ENCODE measurements at regions not wholly inside any gene's neighbourhood (a gene's known extent, or its start where the extent isn't known, plus 50 kb on each side); places are given as distances from the start of the nearest gene placed in this dataset.

DNA sequence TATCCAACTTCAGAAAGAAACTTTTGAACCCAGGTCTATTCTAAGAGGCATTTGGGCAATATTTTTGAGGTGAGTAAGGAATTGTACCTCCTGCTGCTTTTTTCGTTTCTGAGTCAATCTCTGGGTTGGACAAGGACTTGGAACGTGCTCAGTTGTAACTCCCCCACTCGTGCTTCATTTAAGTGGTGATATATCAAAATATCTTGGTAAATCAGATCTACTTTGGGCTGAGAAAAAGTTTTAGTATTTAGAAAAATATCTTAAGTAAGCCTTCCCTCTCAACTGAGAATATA is 728.9 kb downstream of the EFNB2 start:
- H3K4me3 ChIP-seq (ENCODE audit: low read length) = no peak overlapping the region
- ATAC-seq (no peak), DNase-seq (no peak)
- H3K4me1 Mint-ChIP-seq = no peaks in the 10 kb centered on the region
- intact Hi-C loops (cut with micrococcal nuclease) = no loop called here
- peaks cover 0 to 22% (median 0%) of the 10 kb centered on the region in 11 donors for H3K9me3 Mint-ChIP-seq
- H3K27me3 ChIP-seq (ENCODE audit: control insufficient read depth in 2 of 2, insufficient read depth in 2 of 2, low read length in 2 of 2) = no peaks in the 10 kb centered on the region
- no peaks in the 10 kb centered on the region for H3K36me3 ChIP-seq (ENCODE audit: control insufficient read depth in 2 of 3, insufficient read depth in 3 of 3, low read length in 3 of 3)
- ChIA-PET POLR2A (no interaction called here), CTCF (no interaction called here)
- no peak overlapping the region for H3K4me3 Mint-ChIP-seq
- H3K9me3 ChIP-seq (ENCODE audit: control insufficient read depth in 2 of 3, low read length in 3 of 3) = no peaks in the 10 kb centered on the region
- H3K27ac Mint-ChIP-seq = no peak overlapping the region
- peaks cover 0 to 9% (median 0%) of the 10 kb centered on the region in 5 donors for H3K27me3 Mint-ChIP-seq
- no peak overlapping the region for H3K27ac ChIP-seq (ENCODE audit: low read depth, low read length)
- H3K36me3 Mint-ChIP-seq = no peaks in the 10 kb centered on the region
- H3K4me1 ChIP-seq (ENCODE audit: control insufficient read depth in 2 of 2, insufficient read depth in 2 of 2, low read length in 2 of 2) = no peaks in the 10 kb centered on the region

- POLR2A ChIA-PET = no interaction called here
These were observed 729.4 kb downstream of the EFNB2 start for GRCh38 chr13:105805892-105806627.

DNA sequence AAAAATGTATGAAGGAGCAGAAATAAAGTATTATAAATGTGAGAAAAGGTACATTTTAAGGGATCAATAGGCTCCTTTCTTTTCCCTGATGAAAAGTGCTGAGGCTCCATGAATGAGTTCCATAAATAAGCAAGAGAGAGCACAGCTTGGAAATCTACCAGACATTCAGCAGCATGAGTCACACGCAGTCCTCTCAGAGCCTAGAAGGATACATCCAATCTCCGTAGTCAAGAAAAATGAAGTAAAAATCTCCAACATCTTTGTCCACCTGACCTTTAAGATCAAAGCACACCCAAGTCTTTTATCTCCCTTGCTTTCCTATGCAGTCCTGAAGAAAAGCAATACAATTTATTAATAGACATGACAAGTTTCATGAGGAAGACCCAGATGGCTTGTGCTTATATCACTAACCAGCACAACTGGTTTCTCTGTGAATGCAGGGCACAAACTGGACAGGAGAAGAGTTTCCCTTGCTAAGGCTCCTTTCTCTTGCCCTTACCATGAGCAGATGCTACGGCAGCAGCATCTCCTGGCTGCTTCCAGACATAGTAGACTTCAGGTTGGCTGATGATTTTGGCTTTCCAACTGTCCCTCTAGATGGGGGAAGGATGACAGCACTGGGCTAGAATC is 730.8 kb downstream of the EFNB2 start:
- no peak overlapping the region for H3K27ac Mint-ChIP-seq
- H3K9me3 Mint-ChIP-seq = peaks cover 0 to 12% (median 0%) of the 10 kb centered on the region in 11 donors
- H3K4me1 Mint-ChIP-seq = no peaks in the 10 kb centered on the region
- ATAC-seq (no peak), DNase-seq (no peak)
- POLR2A ChIA-PET = no interaction called here
- H3K9me3 ChIP-seq (ENCODE audit: control insufficient read depth in 2 of 3, low read length in 3 of 3) = no peaks in the 10 kb centered on the region
- H3K4me3 Mint-ChIP-seq = no peak overlapping the region
- intact Hi-C loops (cut with micrococcal nuclease) = no loop called here
- no peaks in the 10 kb centered on the region for H3K4me1 ChIP-seq (ENCODE audit: control insufficient read depth in 2 of 2, insufficient read depth in 2 of 2, low read length in 2 of 2)
- no peak overlapping the region for H3K27ac ChIP-seq (ENCODE audit: low read depth, low read length)
- H3K36me3 Mint-ChIP-seq = no peaks in the 10 kb centered on the region
- H3K27me3 ChIP-seq (ENCODE audit: control insufficient read depth in 2 of 2, insufficient read depth in 2 of 2, low read length in 2 of 2) = no peaks in the 10 kb centered on the region
- H3K27me3 Mint-ChIP-seq = peaks cover 0 to 9% (median 0%) of the 10 kb centered on the region in 5 donors
- H3K4me3 ChIP-seq (ENCODE audit: low read length) = no peak overlapping the region
- H3K36me3 ChIP-seq (ENCODE audit: control insufficient read depth in 2 of 3, insufficient read depth in 3 of 3, low read length in 3 of 3) = no peaks in the 10 kb centered on the region
- CTCF ChIA-PET = no interaction called here

More at GRCh38 chr13:105805892-105806627, 729.4 kb downstream of the EFNB2 start:
- intact Hi-C loops (cut with micrococcal nuclease) = no loop called here
- Histone ChIP-seq H3K27me3 (ENCODE audit: control insufficient read depth in 2 of 2, insufficient read depth in 2 of 2, low read length in 2 of 2) (no peaks in the 10 kb centered on the region), H3K4me1 (ENCODE audit: control insufficient read depth in 2 of 2, insufficient read depth in 2 of 2, low read length in 2 of 2) (no peaks in the 10 kb centered on the region), H3K27ac (ENCODE audit: low read depth, low read length) (no peak overlapping the region), H3K9me3 (ENCODE audit: control insufficient read depth in 2 of 3, low read length in 3 of 3) (no peaks in the 10 kb centered on the region), H3K4me3 (ENCODE audit: low read length) (no peak overlapping the region), H3K36me3 (ENCODE audit: control insufficient read depth in 2 of 3, insufficient read depth in 3 of 3, low read length in 3 of 3) (no peaks in the 10 kb centered on the region)
- Mint-ChIP-seq H3K4me1 (no peaks in the 10 kb centered on the region), H3K36me3 (no peaks in the 10 kb centered on the region), H3K27ac (no peak overlapping the region), H3K9me3 (peaks cover 0 to 18% (median 0%) of the 10 kb centered on the region in 11 donors), H3K4me3 (no peak overlapping the region), H3K27me3 (peaks cover 0 to 9% (median 0%) of the 10 kb centered on the region in 5 donors)
- DNase-seq (no peak), ATAC-seq (no peak)
- CTCF ChIA-PET = no interaction called here

GRCh38 chr13:105799155-105799554 is 736.3 kb downstream of the EFNB2 start:
- ATAC-seq = no peak
- peaks cover 0 to 12% (median 0%) of the 10 kb centered on the region in 11 donors for H3K9me3 Mint-ChIP-seq
- Histone ChIP-seq H3K27ac (ENCODE audit: low read depth, low read length) (no peak overlapping the region), H3K4me3 (ENCODE audit: low read length) (no peak overlapping the region), H3K9me3 (ENCODE audit: control insufficient read depth in 2 of 3, low read length in 3 of 3) (no peaks in the 10 kb centered on the region), H3K36me3 (ENCODE audit: control insufficient read depth in 2 of 3, insufficient read depth in 3 of 3, low read length in 3 of 3) (no peaks in the 10 kb centered on the region), H3K27me3 (ENCODE audit: control insufficient read depth in 2 of 2, insufficient read depth in 2 of 2, low read length in 2 of 2) (no peaks in the 10 kb centered on the region), H3K4me1 (ENCODE audit: control insufficient read depth in 2 of 2, insufficient read depth in 2 of 2, low read length in 2 of 2) (no peaks in the 10 kb centered on the region)
- DNase-seq = no peak
- ChIA-PET POLR2A (no interaction called here), CTCF (no interaction called here)
- H3K27me3 Mint-ChIP-seq = no peaks in the 10 kb centered on the region
- no peak overlapping the region for H3K27ac Mint-ChIP-seq
- H3K36me3 Mint-ChIP-seq = no peaks in the 10 kb centered on the region
- H3K4me3 Mint-ChIP-seq = no peak overlapping the region
- intact Hi-C loops (cut with micrococcal nuclease) = no loop called here
- no peaks in the 10 kb centered on the region for H3K4me1 Mint-ChIP-seq

GRCh38 chr13:105798541-105798940 is 736.9 kb downstream of the EFNB2 start:
- POLR2A ChIA-PET = no interaction called here
- no peak overlapping the region for H3K27ac Mint-ChIP-seq
- no peak overlapping the region for H3K4me3 Mint-ChIP-seq

DNA sequence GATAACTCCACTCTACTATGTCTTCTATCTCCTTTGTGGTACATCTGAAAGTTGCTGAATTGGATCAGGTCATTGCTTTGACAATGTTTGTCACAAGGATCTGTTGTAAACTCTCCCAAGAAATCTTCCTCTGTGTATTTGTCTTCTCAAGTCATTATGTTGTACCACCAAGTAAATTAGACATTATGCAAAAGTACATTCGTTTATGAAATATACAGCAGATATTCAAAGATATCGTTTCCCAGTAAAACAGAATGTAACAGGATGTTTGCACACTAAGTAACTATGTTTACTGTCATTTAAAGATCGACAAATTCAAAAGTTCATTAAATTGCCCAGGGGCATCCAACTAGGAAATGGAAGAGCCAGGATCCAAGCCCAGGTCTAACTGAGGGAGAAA is 739.4 kb downstream of the EFNB2 start:
- no peaks in the 10 kb centered on the region for H3K4me1 ChIP-seq (ENCODE audit: control insufficient read depth in 2 of 2, insufficient read depth in 2 of 2, low read length in 2 of 2)
- Mint-ChIP-seq H3K36me3 (no peaks in the 10 kb centered on the region), H3K4me1 (no peaks in the 10 kb centered on the region), H3K27ac (no peak overlapping the region), H3K4me3 (no peak overlapping the region), H3K27me3 (no peaks in the 10 kb centered on the region), H3K9me3 (peaks cover 0 to 17% (median 2%) of the 10 kb centered on the region in 11 donors)
- ChIA-PET POLR2A (no interaction called here), CTCF (no interaction called here)
- no peaks in the 10 kb centered on the region for H3K27me3 ChIP-seq (ENCODE audit: control insufficient read depth in 2 of 2, insufficient read depth in 2 of 2, low read length in 2 of 2)
- no peak overlapping the region for H3K27ac ChIP-seq (ENCODE audit: low read depth, low read length)
- no peak for DNase-seq
- no peak overlapping the region for H3K4me3 ChIP-seq (ENCODE audit: low read length)
- ATAC-seq = no peak
- intact Hi-C loops (cut with micrococcal nuclease) = no loop called here
- H3K36me3 ChIP-seq (ENCODE audit: control insufficient read depth in 2 of 3, insufficient read depth in 3 of 3, low read length in 3 of 3) = no peaks in the 10 kb centered on the region
- no peaks in the 10 kb centered on the region for H3K9me3 ChIP-seq (ENCODE audit: control insufficient read depth in 2 of 3, low read length in 3 of 3)

More at GRCh38 chr13:105798541-105798940, 736.9 kb downstream of the EFNB2 start:
- intact Hi-C loops (cut with micrococcal nuclease) = no loop called here
- H3K27me3 Mint-ChIP-seq = no peaks in the 10 kb centered on the region
- Histone ChIP-seq H3K4me1 (ENCODE audit: control insufficient read depth in 2 of 2, insufficient read depth in 2 of 2, low read length in 2 of 2) (no peaks in the 10 kb centered on the region), H3K4me3 (ENCODE audit: low read length) (no peak overlapping the region), H3K27me3 (ENCODE audit: control insufficient read depth in 2 of 2, insufficient read depth in 2 of 2, low read length in 2 of 2) (no peaks in the 10 kb centered on the region), H3K36me3 (ENCODE audit: control insufficient read depth in 2 of 3, insufficient read depth in 3 of 3, low read length in 3 of 3) (no peaks in the 10 kb centered on the region), H3K27ac (ENCODE audit: low read depth, low read length) (no peak overlapping the region), H3K9me3 (ENCODE audit: control insufficient read depth in 2 of 3, low read length in 3 of 3) (no peaks in the 10 kb centered on the region)
- H3K36me3 Mint-ChIP-seq = no peaks in the 10 kb centered on the region
- H3K9me3 Mint-ChIP-seq = peaks cover 0 to 17% (median 0%) of the 10 kb centered on the region in 11 donors
- DNase-seq = no peak
- H3K4me1 Mint-ChIP-seq = no peaks in the 10 kb centered on the region
- no peak for ATAC-seq
- CTCF ChIA-PET = interaction anchor here (0.6 kb wide), 1 partner anchor 158 kb away, joined by 3 read pairs; no protein-coding TSS in a partner anchor

DNA sequence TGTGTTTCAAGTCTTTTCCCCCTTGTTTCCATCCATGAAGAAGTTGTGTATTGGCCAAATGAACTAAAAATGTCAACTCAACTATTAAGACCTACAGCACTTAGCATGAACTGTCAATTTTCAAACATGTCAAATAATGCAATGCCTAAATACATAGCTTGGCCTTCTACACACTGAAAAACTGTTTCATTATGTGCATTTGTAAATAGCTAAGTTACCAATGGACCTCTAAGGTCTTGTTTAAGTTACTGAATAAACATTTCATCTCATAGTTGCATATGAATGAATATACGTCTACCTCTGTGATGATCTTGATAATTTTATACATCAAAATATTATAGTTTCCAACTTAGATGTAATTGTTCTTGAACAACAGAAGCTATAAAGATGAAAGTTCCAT is 744.5 kb downstream of the EFNB2 start:
- ATAC-seq (no peak), DNase-seq (no peak)
- Histone ChIP-seq H3K27me3 (ENCODE audit: control insufficient read depth in 2 of 2, insufficient read depth in 2 of 2, low read length in 2 of 2) (no peaks in the 10 kb centered on the region), H3K4me3 (ENCODE audit: low read length) (no peak overlapping the region), H3K4me1 (ENCODE audit: control insufficient read depth in 2 of 2, insufficient read depth in 2 of 2, low read length in 2 of 2) (no peaks in the 10 kb centered on the region), H3K9me3 (ENCODE audit: control insufficient read depth in 2 of 3, low read length in 3 of 3) (no peaks in the 10 kb centered on the region), H3K27ac (ENCODE audit: low read depth, low read length) (no peak overlapping the region), H3K36me3 (ENCODE audit: control insufficient read depth in 2 of 3, insufficient read depth in 3 of 3, low read length in 3 of 3) (no peaks in the 10 kb centered on the region)
- ChIA-PET CTCF (no interaction called here), POLR2A (no interaction called here)
- no peak overlapping the region for H3K27ac Mint-ChIP-seq
- peaks cover 0 to 11% (median 2%) of the 10 kb centered on the region in 11 donors for H3K9me3 Mint-ChIP-seq
- no peak overlapping the region for H3K4me3 Mint-ChIP-seq
- intact Hi-C loops (cut with micrococcal nuclease) = no loop called here
- H3K36me3 Mint-ChIP-seq = no peaks in the 10 kb centered on the region
- peaks cover 0 to 4% (median 0%) of the 10 kb centered on the region in 5 donors for H3K27me3 Mint-ChIP-seq
- H3K4me1 Mint-ChIP-seq = no peaks in the 10 kb centered on the region
